ENCODE measurements at regions not wholly inside any gene's neighbourhood (a gene's known extent, or its start where the extent isn't known, plus 50 kb on each side); places are given as distances from the start of the nearest gene placed in this dataset.

DNA sequence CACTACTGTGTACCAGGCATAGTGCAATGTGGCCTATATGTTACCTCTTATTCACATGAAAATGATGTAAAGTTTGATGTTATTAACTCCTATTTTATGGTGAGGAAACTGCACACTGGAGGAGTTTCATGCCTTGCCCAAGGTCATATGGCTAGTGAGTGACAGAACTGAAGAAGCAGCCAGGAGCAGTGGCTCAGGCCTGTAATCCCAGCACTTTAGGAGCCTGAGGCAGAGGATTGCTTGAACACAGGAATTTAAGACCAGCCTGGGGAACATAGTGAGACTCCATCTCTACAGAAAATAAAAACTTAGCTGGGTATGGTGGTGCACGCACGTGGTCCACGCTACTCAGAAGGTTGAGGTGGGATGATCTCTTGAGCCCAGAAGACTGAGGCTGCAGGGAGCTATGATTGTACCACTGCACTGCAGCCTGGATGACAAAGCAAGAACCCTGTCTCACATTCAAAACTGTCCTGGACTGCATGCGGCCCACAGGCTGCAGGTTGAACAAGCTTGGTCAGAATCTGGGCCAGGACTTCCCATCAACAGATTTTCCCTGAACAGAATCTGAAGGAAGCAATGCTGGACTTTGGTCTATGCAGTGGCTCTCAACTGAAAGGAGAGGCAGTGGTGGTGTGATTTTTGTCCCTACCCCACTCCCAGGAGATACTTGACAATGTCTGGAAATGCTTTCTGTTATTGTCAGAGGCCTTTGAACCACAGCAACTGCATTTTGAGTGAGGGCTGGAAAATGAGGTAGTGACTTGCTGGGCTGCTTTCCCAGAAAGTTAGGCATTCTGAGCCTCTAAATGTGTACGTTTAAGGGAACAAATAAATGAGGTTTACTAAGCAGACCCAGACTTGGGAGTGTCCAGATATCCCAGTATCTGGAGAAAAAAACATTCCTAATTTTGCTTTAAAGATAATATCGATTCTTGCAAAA lies 479.5 kb downstream of the TMEM114 start (continued):
- TF ChIP-seq, protein P1, sequence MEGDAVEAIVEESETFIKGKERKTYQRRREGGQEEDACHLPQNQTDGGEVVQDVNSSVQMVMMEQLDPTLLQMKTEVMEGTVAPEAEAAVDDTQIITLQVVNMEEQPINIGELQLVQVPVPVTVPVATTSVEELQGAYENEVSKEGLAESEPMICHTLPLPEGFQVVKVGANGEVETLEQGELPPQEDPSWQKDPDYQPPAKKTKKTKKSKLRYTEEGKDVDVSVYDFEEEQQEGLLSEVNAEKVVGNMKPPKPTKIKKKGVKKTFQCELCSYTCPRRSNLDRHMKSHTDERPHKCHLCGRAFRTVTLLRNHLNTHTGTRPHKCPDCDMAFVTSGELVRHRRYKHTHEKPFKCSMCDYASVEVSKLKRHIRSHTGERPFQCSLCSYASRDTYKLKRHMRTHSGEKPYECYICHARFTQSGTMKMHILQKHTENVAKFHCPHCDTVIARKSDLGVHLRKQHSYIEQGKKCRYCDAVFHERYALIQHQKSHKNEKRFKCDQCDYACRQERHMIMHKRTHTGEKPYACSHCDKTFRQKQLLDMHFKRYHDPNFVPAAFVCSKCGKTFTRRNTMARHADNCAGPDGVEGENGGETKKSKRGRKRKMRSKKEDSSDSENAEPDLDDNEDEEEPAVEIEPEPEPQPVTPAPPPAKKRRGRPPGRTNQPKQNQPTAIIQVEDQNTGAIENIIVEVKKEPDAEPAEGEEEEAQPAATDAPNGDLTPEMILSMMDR (IDR thresholded peaks at IDR 0.05 in 2 of 3, conservative IDR thresholded peaks at IDR 0.05 in 1 of 3; ENCODE audit: borderline replicate concordance in 1 of 3, insufficient read depth in 1 of 3, low read depth in 2 of 3, low read length in 2 of 3) = no peak

DNA sequence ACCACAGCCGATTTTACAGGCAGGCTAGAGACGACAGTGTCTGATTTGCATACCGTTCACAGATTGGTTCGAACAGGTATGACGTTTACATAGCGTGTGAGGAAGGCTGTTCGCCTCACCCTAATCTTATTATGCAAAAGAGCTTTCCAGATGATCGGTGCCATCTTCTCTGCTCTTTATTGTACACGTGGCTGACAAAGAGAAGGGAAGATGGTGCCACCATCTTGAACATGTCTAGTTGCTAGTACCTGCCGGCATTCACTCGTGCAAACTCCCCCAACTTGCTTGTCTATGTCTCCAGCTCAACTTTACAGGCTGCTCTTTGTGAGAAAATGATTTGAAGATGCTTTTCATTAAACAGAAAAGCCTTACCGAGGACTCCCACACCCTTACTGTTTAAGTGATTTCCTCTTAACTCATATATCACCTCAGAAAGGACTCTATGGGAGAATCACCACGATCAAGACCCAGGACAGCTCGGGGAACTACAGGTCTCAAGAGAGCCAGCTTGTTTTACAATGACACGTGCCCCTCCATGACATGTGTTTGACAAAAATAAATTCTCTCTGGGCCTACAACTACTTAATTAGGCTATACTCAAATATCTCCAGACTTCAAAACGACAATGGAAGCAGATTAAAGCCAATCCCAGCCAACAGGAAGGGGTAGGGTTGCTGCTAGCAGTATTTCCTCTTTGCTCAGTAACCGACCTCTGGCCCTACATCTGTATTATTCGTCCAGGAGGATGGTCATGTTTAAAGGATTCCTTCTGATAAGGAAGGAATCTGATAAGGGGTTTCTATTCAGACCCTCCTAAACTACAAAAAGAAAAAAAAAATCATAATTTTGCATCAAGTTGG lies 480.6 kb downstream of the TMEM114 start:
- ChIA-PET POLR2A (no interaction called here), CTCF (no interaction called here), RAD21 (ENCODE audit: low non-redundant PET in 1 of 2, low total read pairs in 2 of 2, uncharacterized antibody in 2 of 2, unreplicated experiment in 2 of 2) (no interaction called here)
- no TSS peak for BruUV-seq (replicated peaks)
- no peaks in the 10 kb centered on the region for H4K20me1 ChIP-seq (ENCODE audit: insufficient read depth)
- H3K4me1 ChIP-seq (ENCODE audit: control insufficient read depth in 1 of 2, insufficient read depth in 2 of 2, low read length in 2 of 2) = no peaks in the 10 kb centered on the region
- H3K36me3 ChIP-seq (ENCODE audit: control insufficient read depth in 1 of 2, insufficient read depth in 2 of 2, low read length in 2 of 2) = no peaks in the 10 kb centered on the region
- H2AFZ ChIP-seq (ENCODE audit: low read depth, low read length, poor library complexity, severe bottlenecking) = no peak overlapping the region
- no peak for TF ChIP-seq ZNF274 (IDR thresholded peaks at IDR 0.05; ENCODE audit: low read depth, low read length)
- no peak for TF ChIP-seq RAD21 (IDR thresholded peaks at IDR 0.05; ENCODE audit: low read depth)
- no peak for TF ChIP-seq EGR1 (IDR thresholded peaks at IDR 0.05; ENCODE audit: low read depth)
- TF ChIP-seq FOSL1 (IDR thresholded peaks at IDR 0.05; ENCODE audit: low read depth) = no peak
- no peak for TF ChIP-seq ELF1 (IDR thresholded peaks at IDR 0.05; ENCODE audit: borderline replicate concordance, low read depth)
- TF ChIP-seq, protein P2, sequence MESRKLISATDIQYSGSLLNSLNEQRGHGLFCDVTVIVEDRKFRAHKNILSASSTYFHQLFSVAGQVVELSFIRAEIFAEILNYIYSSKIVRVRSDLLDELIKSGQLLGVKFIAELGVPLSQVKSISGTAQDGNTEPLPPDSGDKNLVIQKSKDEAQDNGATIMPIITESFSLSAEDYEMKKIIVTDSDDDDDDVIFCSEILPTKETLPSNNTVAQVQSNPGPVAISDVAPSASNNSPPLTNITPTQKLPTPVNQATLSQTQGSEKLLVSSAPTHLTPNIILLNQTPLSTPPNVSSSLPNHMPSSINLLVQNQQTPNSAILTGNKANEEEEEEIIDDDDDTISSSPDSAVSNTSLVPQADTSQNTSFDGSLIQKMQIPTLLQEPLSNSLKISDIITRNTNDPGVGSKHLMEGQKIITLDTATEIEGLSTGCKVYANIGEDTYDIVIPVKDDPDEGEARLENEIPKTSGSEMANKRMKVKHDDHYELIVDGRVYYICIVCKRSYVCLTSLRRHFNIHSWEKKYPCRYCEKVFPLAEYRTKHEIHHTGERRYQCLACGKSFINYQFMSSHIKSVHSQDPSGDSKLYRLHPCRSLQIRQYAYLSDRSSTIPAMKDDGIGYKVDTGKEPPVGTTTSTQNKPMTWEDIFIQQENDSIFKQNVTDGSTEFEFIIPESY (IDR thresholded peaks at IDR 0.05; ENCODE audit: extremely low read depth, insufficient replicate concordance, low read length) = no peak
- TF ChIP-seq SP1 (IDR thresholded peaks at IDR 0.05; ENCODE audit: low read depth) = no peak
- no peak for TF ChIP-seq ZFX (IDR thresholded peaks at IDR 0.05)
- TF ChIP-seq CEBPB (IDR thresholded peaks at IDR 0.05; ENCODE audit: low read depth) = no peak
- TF ChIP-seq, protein P3, sequence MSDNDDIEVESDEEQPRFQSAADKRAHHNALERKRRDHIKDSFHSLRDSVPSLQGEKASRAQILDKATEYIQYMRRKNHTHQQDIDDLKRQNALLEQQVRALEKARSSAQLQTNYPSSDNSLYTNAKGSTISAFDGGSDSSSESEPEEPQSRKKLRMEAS (IDR thresholded peaks at IDR 0.05) = no peak
- TF ChIP-seq POLR2AphosphoS5 (IDR thresholded peaks at IDR 0.05; ENCODE audit: low read depth, low read length) = no peak
- no peak for TF ChIP-seq YY1 (IDR thresholded peaks at IDR 0.05; ENCODE audit: extremely low read depth, insufficient replicate concordance, low read depth, low read length)
- no peak for TF ChIP-seq TCF7L2 (IDR thresholded peaks at IDR 0.05; ENCODE audit: borderline replicate concordance, extremely low read depth, insufficient read depth, insufficient read length)
- TF ChIP-seq CBX3 (IDR thresholded peaks at IDR 0.05; ENCODE audit: low read depth) = no peak
- TF ChIP-seq, protein P4, sequence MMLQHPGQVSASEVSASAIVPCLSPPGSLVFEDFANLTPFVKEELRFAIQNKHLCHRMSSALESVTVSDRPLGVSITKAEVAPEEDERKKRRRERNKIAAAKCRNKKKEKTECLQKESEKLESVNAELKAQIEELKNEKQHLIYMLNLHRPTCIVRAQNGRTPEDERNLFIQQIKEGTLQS (IDR thresholded peaks at IDR 0.05) = no peak
- no peak for TF ChIP-seq SRF (IDR thresholded peaks at IDR 0.05; ENCODE audit: low read depth)
- intact Hi-C loops (cut with micrococcal nuclease) = no loop called here
- ATAC-seq = no peak
- H3K79me2 ChIP-seq (ENCODE audit: insufficient read depth, low read length) = no peaks in the 10 kb centered on the region
- no peaks in the 10 kb centered on the region for H3K27me3 ChIP-seq (ENCODE audit: insufficient read depth, low read length)
- no peak overlapping the region for H3K27ac ChIP-seq (ENCODE audit: low read depth, low read length)
- H3K9me3 ChIP-seq (ENCODE audit: control insufficient read depth in 1 of 2, insufficient read depth in 1 of 2, low read depth in 1 of 2, low read length in 2 of 2) = peaks cover 0 to 14% of the 10 kb centered on the region in 2 experiments; a peak in 2 of 4 replicates
- no peaks in the 10 kb centered on the region for H3K9me2 ChIP-seq (ENCODE audit: insufficient read depth)
- no peak for DNase-seq (ENCODE audit: low read depth, low spot score)
- H3K4me2 ChIP-seq (ENCODE audit: low read length) = no peak overlapping the region
- no peak overlapping the region for H3K9ac ChIP-seq (ENCODE audit: low read length)
- H3K4me3 ChIP-seq (replicated peaks in 1 of 2; ENCODE audit: low read depth in 1 of 2, low read length in 2 of 2) = no peak overlapping the region

Data from HCT116 (cell line).